K562 (cell line): ENCODE measurements at regions not wholly inside any gene's neighbourhood (a gene's known extent, or its start where the extent isn't known, plus 50 kb on each side); places are given as distances from the start of the nearest gene placed in this dataset.

Source experiments
- ATAC-seq: fragments of 200-7000 bp; cut with Tn5 transposase; 3 replicates; pipeline ENCODE4 v1.9.1; 2020; ENCODE audit warnings: moderate library complexity
- BruUV-seq: library from RNA; stranded (reverse); fragments of 400-500 nt; replicated peaks from 2 replicates; lab custom pipeline; 2021; lab: Mats Ljungman, UMichigan
- CTCF ChIA-PET: fragments of 300-600 bp; formaldehyde crosslinking; extraction: SDS; loops from one replicate; lab custom pipeline; 2021; ENCODE audit warnings: low intra/inter-chr PET ratio; lab: Yijun Ruan, JAX
- POLR2A ChIA-PET: fragments of 300-600, 350-650 bp; sonication (Branson Sonifier 250); formaldehyde crosslinking; extraction: SDS; loops from one replicate; lab custom pipeline; 2021; ENCODE audit warnings: antibody characterized with exemption, inconsistent platforms; lab: Yijun Ruan, JAX
- DNase-seq, 4 experiments: peaks; one replicate each; pipeline versions ENCODE4 v3.0.0 to v3.0.0-alpha.2; 2011 to 2018; ENCODE audit warnings: low spot score in 3 of 4, mixed read lengths in 3 of 4; ENCODE audit errors: extremely low read depth in 1 of 4
- FAIRE-seq: peaks from 2 replicates; lab custom pipeline; 2011; peaks lifted over from hg19 to GRCh38; lab: Jason Lieb, UNC
- H2AFZ ChIP-seq: 2 replicates; pipeline ENCODE4 v1.6.0; 2011; ENCODE audit warnings: low read depth, low read length, control low read depth, inconsistent platforms
- H3K27ac ChIP-seq: fragments of 200-600 bp; 3 replicates; pipeline ENCODE4 v1.8.0; 2011; ENCODE audit warnings: low read depth, mild to moderate bottlenecking, control low read depth, inconsistent platforms, low read length, moderate library complexity, mixed read lengths; ENCODE audit errors: extremely low read depth
- H3K27me3 ChIP-seq, 2 experiments: fragments of 300-600 bp in 1 of 2; 2 replicates in 1 of 2; 3 replicates in 1 of 2; pipeline versions ENCODE4 v1.6.0 to v1.8.0; 2011; ENCODE audit warnings: inconsistent platforms in 2 of 2, low read length in 2 of 2, mild to moderate bottlenecking in 1 of 2, mixed read lengths in 1 of 2, moderate library complexity in 1 of 2; ENCODE audit not compliant: control insufficient read depth in 2 of 2, insufficient read depth in 2 of 2
- H3K36me3 ChIP-seq: fragments of 300-600 bp; 3 replicates; pipeline ENCODE4 v1.8.0; 2011; ENCODE audit warnings: mild to moderate bottlenecking, low read length, inconsistent platforms; ENCODE audit not compliant: control insufficient read depth, insufficient read depth
- H3K4me1 ChIP-seq, 2 experiments: fragments of 200-600 bp in 1 of 2; replicated peaks in 1 of 2; 2 replicates in 1 of 2; 3 replicates in 1 of 2; pipeline versions ENCODE4 v1.5.1 to v1.8.0; 2011; ENCODE audit warnings: inconsistent platforms in 2 of 2, low read length in 2 of 2, mild to moderate bottlenecking in 1 of 2, mixed read lengths in 1 of 2, moderate library complexity in 1 of 2; ENCODE audit not compliant: control insufficient read depth in 2 of 2, insufficient read depth in 2 of 2
- H3K4me2 ChIP-seq: 2 replicates; pipeline ENCODE4 v1.6.1; 2011; ENCODE audit warnings: low read length, control low read depth, inconsistent platforms, mixed read lengths; ENCODE audit not compliant: insufficient read depth
- H3K4me3 ChIP-seq: fragments of 200-600 bp; sonication (generic), shearing (Covaris generic); 2 replicates; pipeline ENCODE4 v1.5.1; 2016; ENCODE audit warnings: control low read depth, inconsistent platforms
- H3K79me2 ChIP-seq: fragments of 200-600 bp; 3 replicates; pipeline ENCODE4 v1.8.0; 2011; ENCODE audit warnings: low read length, inconsistent platforms; ENCODE audit not compliant: control insufficient read depth, insufficient read depth
- H3K9ac ChIP-seq, 2 experiments: 2 replicates each; pipeline versions ENCODE4 v1.6.0 to v1.6.1; 2011; ENCODE audit warnings: low read depth in 2 of 2, low read length in 2 of 2, control low read depth in 1 of 2, inconsistent platforms in 1 of 2, mild to moderate bottlenecking in 1 of 2, mixed read lengths in 1 of 2; ENCODE audit not compliant: insufficient read depth in 1 of 2
- H3K9me1 ChIP-seq: one replicate; pipeline ENCODE4 v1.6.0; 2011; ENCODE audit warnings: inconsistent platforms, mild to moderate bottlenecking, low read length, moderate library complexity; ENCODE audit not compliant: control insufficient read depth, insufficient read depth
- H3K9me3 ChIP-seq: replicated peaks from 2 replicates; pipeline ENCODE4 v1.5.1; 2011; ENCODE audit warnings: low read depth, low read length, inconsistent platforms; ENCODE audit not compliant: control insufficient read depth, insufficient read depth
- H4K20me1 ChIP-seq: replicated peaks from 2 replicates; pipeline ENCODE4 v1.6.1; 2011; ENCODE audit warnings: low read length, inconsistent platforms, mixed read lengths; ENCODE audit not compliant: control insufficient read depth, insufficient read depth
- CREB3L1 ChIP-seq: fragments of 450-650 bp; IDR thresholded peaks from 2 replicates; pipeline ENCODE4 v1.6.1; 2014; ENCODE audit warnings: low read depth, mild to moderate bottlenecking, moderate library complexity, borderline replicate concordance
- ETS2 ChIP-seq: IDR thresholded peaks from 2 replicates; pipeline ENCODE4 v1.6.1; 2016; ENCODE audit warnings: borderline replicate concordance, missing genetic modification characterization, mild to moderate bottlenecking, moderate library complexity, missing compliant biosample characterization; ENCODE audit not compliant: poor library complexity, severe bottlenecking
- FOS ChIP-seq: IDR thresholded peaks from 3 replicates; pipeline ENCODE4 v1.6.1; 2011; ENCODE audit not compliant: insufficient read length; ENCODE audit errors: extremely low read depth
- FOXO4 ChIP-seq: fragments of 450-650 bp; formaldehyde crosslinking; IDR thresholded peaks from 2 replicates; pipeline ENCODE4 v1.4.0; 2020; ENCODE audit warnings: mild to moderate bottlenecking, moderate library complexity
- MITF ChIP-seq: IDR thresholded peaks from 2 replicates; pipeline ENCODE4 v1.6.1; 2014; ENCODE audit warnings: antibody characterized with exemption
- PTRF ChIP-seq: fragments of 450-650 bp; IDR thresholded peaks from 2 replicates; pipeline ENCODE4 v1.6.1; 2016; ENCODE audit warnings: mild to moderate bottlenecking, missing genetic modification characterization, missing compliant biosample characterization
- RAD21 ChIP-seq, 2 experiments: fragments of 250-450 bp in 1 of 2; fragments of 450-650 bp in 1 of 2; sonication (Bioruptor Pico) in 1 of 2; formaldehyde crosslinking in 1 of 2; IDR thresholded peaks in 1 of 2; conservative IDR thresholded peaks in 1 of 2; 2 replicates each; pipeline versions ENCODE4 v1.4.0 to v1.8.0; 2020 to 2022; ENCODE audit warnings: mild to moderate bottlenecking in 2 of 2, moderate library complexity in 1 of 2
- RBM22 ChIP-seq: fragments of 200-400 bp; formaldehyde crosslinking; IDR thresholded peaks from 2 replicates; pipeline ENCODE4 v1.6.1; 2018; ENCODE audit warnings: low read length, low read depth; ENCODE audit not compliant: poor library complexity, severe bottlenecking
- RBM39 ChIP-seq: fragments of 200-400 bp; formaldehyde crosslinking; optimal IDR thresholded peaks from 2 replicates; pipeline ENCODE3; 2018; ENCODE audit warnings: low read depth, low read length
- RFX1 ChIP-seq: fragments of 450-650 bp; IDR thresholded peaks from 2 replicates; pipeline ENCODE4 v1.6.1; 2016; ENCODE audit warnings: mild to moderate bottlenecking, moderate library complexity
- TAL1 ChIP-seq: fragments of 450-650 bp; IDR thresholded peaks from 2 replicates; pipeline ENCODE4 v1.6.1; 2016; ENCODE audit warnings: mild to moderate bottlenecking
- TCF7L2 ChIP-seq: fragments of 150-350 bp; IDR thresholded peaks from 2 replicates; pipeline ENCODE4 v1.6.1; 2016; ENCODE audit warnings: low read depth, mild to moderate bottlenecking, low read length, moderate library complexity
- TFAP4 ChIP-seq: sonication (generic); formaldehyde crosslinking; IDR thresholded peaks from 2 replicates; pipeline ENCODE4 v1.8.0; 2022; ENCODE audit warnings: missing genetic modification reagents, mild to moderate bottlenecking, moderate library complexity, borderline replicate concordance
- ZBTB12 ChIP-seq: fragments of 250-450 bp; sonication (Bioruptor Pico); IDR thresholded peaks from 2 replicates; pipeline ENCODE4 v1.4.0; 2020
- WGBS: fragments of 100-300 bp; shearing (Covaris generic); methylation state at CpG from one replicate; pipeline ENCODE4 v1.1.6; 2016; ENCODE audit warnings: low coverage, mixed read lengths; ENCODE audit not compliant: insufficient coverage; ENCODE audit errors: missing lambda C conversion rate; 5-methylcytosine and 5-hydroxymethylcytosine counted together
- in situ Hi-C: fragments of 300-500 bp; cut with MboI; formaldehyde crosslinking; loops from 4 replicates; pipeline ENCODE4 v1.15.0; 2018; ENCODE audit warnings: inconsistent platforms, mixed read lengths
- intact Hi-C: fragments of 100-400 bp; cut with micrococcal nuclease; formaldehyde crosslinking; loops from 2 replicates; pipeline ENCODE4 v1.14.2; 2022

- Histone ChIP-seq H2AFZ (no peak overlapping the region), H3K4me1 (no peaks in the 10 kb centered on the region), H3K27me3 (peaks cover 3 to 21% of the 10 kb centered on the region in 2 experiments; a peak in 2 of 5 replicates), H3K4me2 (no peak overlapping the region), H3K27ac (no peak overlapping the region), H3K9ac (no peak overlapping the region), H3K9me3 (no peaks in the 10 kb centered on the region), H3K4me3 (no peak overlapping the region), H3K79me2 (no peaks in the 10 kb centered on the region), H3K36me3 (no peaks in the 10 kb centered on the region), H3K9me1 (no peaks in the 10 kb centered on the region), H4K20me1 (no peaks in the 10 kb centered on the region)
- 40% methylated on average over 2 of the region's 11 CpGs for WGBS
- BruUV-seq: no TSS peak
- in situ Hi-C loops (no loop called here), intact Hi-C loops (no loop called here)
- ChIA-PET CTCF (no interaction called here), POLR2A (no interaction called here)
- FAIRE-seq (no peak), ATAC-seq (no peak), DNase-seq (no peak)
- TF ChIP-seq CREB3L1: no peak
- no peak for TF ChIP-seq TFAP4 (CRISPR knock-in tag)
- no peak for TF ChIP-seq MITF
- TF ChIP-seq ETS2 (tag): no peak
- no peak for TF ChIP-seq FOXO4 (CRISPR knock-in tag)
- no peak for TF ChIP-seq RFX1
- no peak for TF ChIP-seq RBM22
- no peak for TF ChIP-seq TCF7L2
- no peak for TF ChIP-seq RBM39
- TF ChIP-seq RAD21 (CRISPR knock-in tag; conservative IDR thresholded peaks at IDR 0.05 in 1 of 2, IDR thresholded peaks at IDR 0.05 in 1 of 2): no peak
- no peak for TF ChIP-seq ZBTB12 (CRISPR knock-in tag)
- no peak for TF ChIP-seq PTRF (tag)
- no peak for TF ChIP-seq FOS
- TF ChIP-seq TAL1: no peak
These were observed 629.6 kb downstream of the TBC1D22A start for GRCh38 chr22:47392054-47392347.
